CD4-positive, alpha-beta T cell treated with Interleukin-12 subunit alpha and Interleukin-12 subunit beta, for 1 hour (primary cell): ENCODE measurements at regions not wholly inside any gene's neighbourhood (a gene's known extent, or its start where the extent isn't known, plus 50 kb on each side); places are given as distances from the start of the nearest gene placed in this dataset.
"Not testable (repeated sequence)": the region's sequence is repeated elsewhere in the genome, so short reads cannot be mapped to it uniquely, and the experiment has no call there.

Source experiments
- DNase-seq: peaks from one replicate; pipeline ENCODE4 v3.0.0-alpha.2; 2020

DNA sequence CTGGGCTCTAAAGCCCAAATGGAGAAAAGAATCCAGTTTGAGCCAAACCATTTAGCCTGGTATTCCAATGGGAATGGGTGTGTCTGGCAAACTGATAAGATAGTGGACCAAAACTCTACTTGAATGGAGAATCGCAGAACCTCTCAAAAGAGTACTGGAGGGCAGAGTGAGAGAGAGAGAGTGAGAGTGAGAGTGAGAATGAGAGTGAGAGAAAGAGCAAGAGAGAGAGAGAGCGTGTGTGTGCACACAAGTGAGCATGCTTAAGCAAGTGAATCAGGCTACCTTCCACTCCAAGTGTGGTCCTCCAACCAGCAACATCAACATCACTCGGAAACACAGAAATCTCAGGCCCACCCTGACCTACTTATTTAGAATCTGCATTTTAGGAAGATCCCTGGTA is 58.8 kb downstream of the UQCRFS1 start:
- DNase-seq, result no peak

GRCh38 chr19:29145756-29146155 is 67.2 kb downstream of the UQCRFS1 start:
- no peak for DNase-seq

- DNase-seq, result no peak
These were observed 69.8 kb downstream of the UQCRFS1 start for GRCh38 chr19:29143183-29143582.

DNA sequence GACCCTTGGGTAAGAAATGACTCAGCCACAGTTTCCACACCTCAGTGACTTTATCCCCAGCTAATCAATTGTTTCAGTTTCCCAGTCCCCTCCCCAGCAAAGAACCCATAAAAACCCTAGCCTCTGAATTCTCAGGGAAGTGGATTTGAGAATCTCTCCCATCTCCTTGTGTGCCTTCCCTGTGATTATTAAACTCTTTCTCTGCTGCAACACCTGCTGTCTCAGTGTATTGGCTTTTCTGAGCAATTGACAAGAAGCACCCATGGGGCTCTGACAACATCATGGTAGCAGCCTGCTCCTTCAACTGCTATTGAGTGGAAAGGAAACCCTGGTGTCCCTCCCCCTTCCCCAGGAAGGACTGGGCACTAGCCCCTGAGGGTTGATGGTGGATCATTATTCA is 73.7 kb downstream of the UQCRFS1 start:
- DNase-seq, result no peak

GRCh38 chr19:29138206-29138605 is 74.7 kb downstream of the UQCRFS1 start:
- DNase-seq, result not testable (repeated sequence)

DNA sequence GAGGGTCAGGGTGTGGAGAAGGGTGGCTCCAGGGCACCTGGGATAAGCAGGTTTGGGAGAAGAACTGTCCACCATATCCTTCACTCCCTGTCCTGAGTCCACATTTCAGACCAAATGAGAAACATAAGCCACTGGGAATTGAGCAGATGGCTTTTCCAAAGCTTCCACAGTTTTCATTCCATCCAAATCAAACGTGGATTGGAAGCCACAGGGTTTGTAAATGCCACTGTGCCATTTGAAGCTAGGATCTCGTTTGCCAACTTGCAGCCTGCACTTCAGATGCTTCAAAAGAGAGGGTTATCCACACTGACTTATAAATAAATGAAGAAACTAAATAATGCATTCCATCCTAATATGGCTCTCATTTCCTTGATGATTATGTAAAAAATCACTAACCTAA is 81.5 kb downstream of the UQCRFS1 start:
- no peak for DNase-seq

- no peak for DNase-seq
These were observed 83.8 kb downstream of the UQCRFS1 start for GRCh38 chr19:29129148-29129547.

DNA sequence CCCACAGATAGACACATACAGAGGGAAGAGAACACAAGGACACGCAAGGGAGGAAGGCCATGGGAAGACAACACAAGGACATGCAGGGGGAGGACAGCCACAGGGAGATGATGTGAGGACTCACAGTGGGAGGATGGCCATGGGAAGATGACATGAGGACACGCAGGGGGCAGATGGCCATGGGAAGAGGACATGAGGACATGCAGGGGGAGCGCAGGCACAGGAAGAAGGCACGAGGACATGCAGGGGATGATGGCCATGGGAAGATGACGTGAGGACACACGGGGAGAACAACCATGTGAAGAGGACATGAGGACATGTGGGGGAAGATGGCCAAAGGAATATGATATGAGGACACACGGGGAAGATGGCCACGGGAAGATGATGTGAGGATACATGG is 84.7 kb downstream of the UQCRFS1 start:
- DNase-seq, result no peak

GRCh38 chr19:29122185-29122584 is 90.8 kb downstream of the UQCRFS1 start:
- DNase-seq, result no peak

DNA sequence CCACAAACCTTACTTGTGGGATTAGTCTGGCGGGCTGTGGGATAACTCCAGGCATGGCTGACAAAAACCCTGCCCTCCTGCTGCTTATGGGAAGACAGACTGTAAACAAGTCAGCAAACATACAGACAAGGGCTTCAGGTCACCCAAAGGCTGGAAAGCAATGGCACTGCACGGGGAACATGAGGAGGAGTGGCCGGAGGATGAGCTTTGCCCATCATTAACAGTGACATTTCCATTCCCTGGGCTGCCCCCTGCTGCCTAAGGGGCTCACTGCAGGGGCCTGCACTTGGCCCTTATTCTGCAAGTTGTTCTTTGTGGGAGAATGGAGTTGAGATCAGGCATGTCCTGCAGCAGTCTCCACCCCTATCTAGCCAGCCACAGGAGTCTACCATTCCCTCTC is 91.3 kb downstream of the UQCRFS1 start:
- no peak for DNase-seq

DNA sequence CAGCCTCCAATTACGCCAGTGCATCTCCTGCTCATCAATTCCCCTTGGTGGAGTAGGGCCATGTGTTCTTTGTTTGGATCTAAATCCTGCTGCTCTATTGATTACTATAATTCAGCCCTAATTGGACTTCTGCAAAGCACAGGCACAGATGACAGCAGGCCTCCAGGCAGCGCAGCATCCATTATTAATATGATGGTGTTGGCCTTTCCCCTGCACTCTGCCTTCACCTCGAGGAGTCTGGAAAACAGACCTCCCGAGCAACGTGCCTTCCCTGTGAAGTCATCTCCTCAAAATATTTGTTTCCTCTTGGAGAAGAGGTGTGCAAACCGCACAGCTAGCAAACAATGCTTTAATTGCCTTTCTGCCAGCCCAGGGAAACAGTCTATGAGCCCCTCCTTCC is 92.5 kb downstream of the UQCRFS1 start:
- DNase-seq, result no peak

DNA sequence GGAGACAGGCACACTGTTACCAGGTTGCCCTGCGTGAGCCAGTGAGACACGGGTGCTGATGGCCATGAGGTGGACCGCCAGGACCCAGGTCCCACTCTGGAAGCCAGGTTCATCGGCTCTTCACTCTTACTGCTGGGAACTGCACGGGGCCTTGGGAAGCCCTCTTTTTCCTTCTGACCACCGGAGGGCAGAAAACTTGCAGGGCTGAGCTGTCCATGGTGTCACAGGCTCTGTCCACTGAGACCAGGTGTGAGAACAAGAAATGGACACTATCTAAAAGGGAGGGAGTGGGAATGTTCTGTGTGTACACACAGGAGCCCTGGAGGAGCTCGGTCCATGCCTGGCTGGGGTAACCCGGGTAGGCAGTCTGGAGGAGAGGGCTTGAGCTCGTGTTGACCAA is 93.4 kb downstream of the UQCRFS1 start:
- no peak for DNase-seq

DNA sequence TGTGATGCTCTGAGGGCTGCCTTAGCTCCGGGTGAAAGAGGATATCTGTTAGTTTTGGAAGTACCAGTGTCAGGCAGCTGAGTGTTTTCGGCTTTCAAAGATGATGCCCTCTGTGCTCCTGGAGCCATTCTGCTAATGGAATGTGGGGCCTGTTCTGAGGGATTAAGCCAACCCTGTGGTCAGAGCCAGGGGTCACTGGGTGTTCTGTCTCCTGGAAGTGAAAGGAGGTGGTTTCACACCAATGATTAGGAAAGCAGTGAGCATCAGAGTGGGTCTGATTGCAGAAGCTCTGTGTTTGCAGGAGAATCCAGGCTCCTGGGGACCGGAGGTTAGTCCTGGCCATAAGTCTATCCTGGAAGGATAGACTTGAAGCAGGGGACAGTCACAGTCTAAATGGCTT is 94.6 kb downstream of the UQCRFS1 start:
- DNase-seq, result no peak

GRCh38 chr19:29117926-29118325 is 95.0 kb downstream of the UQCRFS1 start:
- DNase-seq, result no peak

GRCh38 chr19:29115181-29115580 is 97.8 kb downstream of the UQCRFS1 start:
- no peak for DNase-seq

DNA sequence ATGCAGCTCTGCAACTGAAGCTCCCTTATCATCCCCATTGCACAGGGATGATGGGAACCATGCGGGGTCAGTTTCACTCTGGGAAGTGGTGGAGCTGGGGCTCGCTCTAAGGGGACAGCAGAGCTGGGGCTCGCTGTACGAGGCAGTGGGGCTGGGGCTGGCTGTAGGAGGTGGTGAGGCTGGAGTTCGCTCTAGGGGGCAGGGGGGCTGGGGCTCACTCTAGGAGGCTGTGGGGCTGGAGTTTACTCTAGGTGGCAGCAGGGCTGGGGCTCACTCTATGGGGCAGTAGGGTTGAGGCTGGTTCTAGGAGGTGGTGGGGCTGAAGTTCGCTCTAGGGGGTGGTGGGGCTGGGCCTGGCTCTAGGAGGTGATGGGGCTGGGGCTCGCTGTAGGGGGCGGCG is 99.1 kb downstream of the UQCRFS1 start:
- no peak for DNase-seq

DNA sequence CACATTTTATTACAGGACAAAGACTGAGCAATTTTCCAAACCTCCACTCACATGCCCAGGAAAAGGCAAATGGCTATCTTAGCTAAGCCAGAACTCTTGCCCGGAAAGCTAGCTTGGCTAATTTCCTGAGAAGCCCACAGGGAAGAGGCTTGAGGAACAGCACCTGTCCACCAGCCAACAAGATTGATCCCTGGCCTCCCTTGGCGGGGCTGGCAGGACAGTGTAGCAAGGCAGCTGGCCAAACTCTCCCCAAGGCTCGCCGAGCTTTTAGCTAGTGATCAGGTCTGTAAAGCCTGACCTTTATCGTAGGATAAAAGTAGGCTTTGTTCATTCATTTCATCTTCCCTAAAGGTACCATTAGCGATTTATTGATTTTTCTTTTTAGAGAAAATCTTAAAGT is 101.4 kb downstream of the UQCRFS1 start:
- DNase-seq, result no peak

DNA sequence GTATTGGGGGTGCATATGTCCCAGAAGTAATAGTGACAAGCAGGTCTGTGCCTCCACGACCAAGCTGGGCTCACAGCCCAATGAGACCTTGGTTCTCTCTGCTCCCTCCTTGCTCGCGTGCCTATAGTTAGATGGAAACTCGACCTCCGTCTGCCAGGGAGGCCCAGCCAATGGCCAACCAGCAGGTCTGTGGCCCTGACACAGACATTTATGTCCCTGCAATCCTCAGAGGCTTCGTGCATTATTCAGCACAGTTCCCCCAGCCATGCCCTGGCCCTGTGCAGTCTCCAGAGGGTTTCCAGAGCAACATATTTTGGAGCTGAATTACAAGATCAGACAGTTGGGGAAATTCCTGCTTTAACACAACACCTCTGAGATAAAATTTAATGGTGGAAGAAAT is 105.1 kb downstream of the UQCRFS1 start:
- no peak for DNase-seq

DNA sequence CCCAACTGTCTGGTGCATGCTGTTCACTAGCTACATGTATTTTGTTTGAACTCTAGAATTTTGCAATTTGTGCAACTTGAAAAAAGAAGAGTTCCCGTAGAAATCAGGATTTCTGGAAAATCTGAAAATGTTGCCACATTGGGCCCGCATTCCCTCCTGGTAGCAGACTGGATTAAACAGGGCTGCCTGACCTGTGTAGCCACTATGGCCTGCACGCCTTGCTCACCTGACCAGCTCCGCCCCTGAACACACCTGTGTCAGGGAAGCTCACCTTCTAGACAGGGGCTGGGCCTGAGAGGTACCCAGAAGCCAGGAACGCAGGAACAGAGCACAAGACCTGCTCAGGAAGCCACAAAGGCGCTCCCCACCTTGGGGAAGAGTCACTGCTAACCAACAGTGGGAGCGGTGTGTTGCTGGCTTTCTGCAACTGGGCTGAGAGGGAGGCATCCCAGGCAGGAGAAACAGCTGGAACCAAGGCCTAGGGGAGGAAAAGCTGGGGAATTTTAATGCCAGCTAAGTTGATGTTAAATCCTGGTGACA is 106.5 kb downstream of the UQCRFS1 start:
- no peak for DNase-seq

- DNase-seq, result no peak
These were observed 107.2 kb downstream of the UQCRFS1 start for GRCh38 chr19:29105629-29106292.

GRCh38 chr19:29104605-29105241 is 108.2 kb downstream of the UQCRFS1 start:
- DNase-seq, result no peak

GRCh38 chr19:29098863-29099481 is 114.0 kb downstream of the UQCRFS1 start:
- DNase-seq, result no peak

DNA sequence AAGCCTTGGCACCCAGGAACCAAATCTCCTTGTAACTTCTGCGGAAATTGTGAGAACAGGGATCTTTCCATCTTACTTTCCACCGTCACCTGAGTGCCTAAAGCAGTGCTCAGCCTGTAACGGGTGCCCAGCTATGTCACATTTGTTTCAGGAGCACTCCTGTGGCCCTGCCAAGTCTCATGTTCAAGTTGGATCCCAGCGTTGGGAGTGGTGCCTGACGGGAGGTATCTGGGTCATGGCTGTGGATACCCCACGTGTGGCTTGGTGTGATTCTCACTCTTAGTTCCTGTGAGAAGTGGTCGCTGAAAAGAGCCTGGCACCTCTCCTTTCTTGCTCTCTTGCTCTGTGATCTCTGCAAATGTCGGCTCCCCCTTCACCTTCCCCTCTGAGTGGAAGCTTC is 114.9 kb downstream of the UQCRFS1 start:
- DNase-seq, result no peak

- no peak for DNase-seq
These were observed 116.1 kb downstream of the UQCRFS1 start for GRCh38 chr19:29096896-29097295.
